Panc1 (cell line): ENCODE measurements at regions not wholly inside any gene's neighbourhood (a gene's known extent, or its start where the extent isn't known, plus 50 kb on each side); places are given as distances from the start of the nearest gene placed in this dataset.

Experiments
- ATAC-seq: fragments of 200-7000 bp; cut with Tn5 transposase; 2 replicates; pipeline ENCODE4 v1.9.1; 2020; ENCODE audit warnings: mild to moderate bottlenecking, moderate library complexity
- BruUV-seq: library from RNA; stranded (reverse); fragments of 400-500 nt; replicated peaks from 2 replicates; lab custom pipeline; 2021; lab: Mats Ljungman, UMichigan
- CTCF ChIA-PET: fragments of 300-600 bp; sonication (Branson Sonifier 250); formaldehyde crosslinking; loops from one replicate; lab custom pipeline; 2022; ENCODE audit warnings: antibody characterized with exemption; lab: Charles Lee
- POLR2A ChIA-PET: fragments of 300-600 bp; sonication (Branson Sonifier 250); formaldehyde crosslinking; loops from one replicate; lab custom pipeline; 2022; ENCODE audit warnings: antibody characterized with exemption; lab: Charles Lee
- DNase-seq: peaks from one replicate; pipeline ENCODE4 v3.0.0-alpha.2; 2010; ENCODE audit warnings: low read depth, low spot score
- H3K27ac ChIP-seq: 2 replicates; pipeline ENCODE4 v1.5.1; 2011; ENCODE audit warnings: mild to moderate bottlenecking, low read length, inconsistent platforms
- H3K27me3 ChIP-seq: fragments of 200-500 bp; sonication (Bioruptor generic); 2 replicates; pipeline ENCODE4 v1.6.0; 2014; ENCODE audit warnings: low read length, inconsistent platforms; ENCODE audit not compliant: control insufficient read depth, insufficient read depth
- H3K36me3 ChIP-seq: fragments of 200-500 bp; sonication (Bioruptor generic); 2 replicates; pipeline ENCODE4 v1.5.1; 2014; ENCODE audit warnings: inconsistent platforms, mild to moderate bottlenecking, low read length, moderate library complexity; ENCODE audit not compliant: control insufficient read depth, insufficient read depth
- H3K4me1 ChIP-seq: 2 replicates; pipeline ENCODE4 v1.5.1; 2011; ENCODE audit warnings: inconsistent platforms, mild to moderate bottlenecking, low read length, moderate library complexity; ENCODE audit not compliant: control insufficient read depth, insufficient read depth
- H3K4me3 ChIP-seq, 2 experiments: 2 replicates each; pipeline ENCODE4 v1.5.1; 2011 to 2012; ENCODE audit warnings: low read depth in 2 of 2, low read length in 2 of 2, mild to moderate bottlenecking in 2 of 2, inconsistent platforms in 1 of 2, moderate library complexity in 1 of 2
- H3K9me3 ChIP-seq: fragments of 200-500 bp; sonication (Bioruptor generic); 2 replicates; pipeline ENCODE4 v1.5.1; 2014; ENCODE audit warnings: low read depth, mild to moderate bottlenecking, inconsistent platforms, low read length, moderate library complexity; ENCODE audit not compliant: control insufficient read depth, insufficient read depth
- POLR2AphosphoS5 ChIP-seq: IDR thresholded peaks from 2 replicates; pipeline ENCODE4 v1.6.1; 2012; ENCODE audit warnings: mild to moderate bottlenecking, low read depth, low read length, moderate library complexity
- SIN3A ChIP-seq: IDR thresholded peaks from 2 replicates; pipeline ENCODE4 v1.6.1; 2012; ENCODE audit warnings: low read depth, mild to moderate bottlenecking, low read length, moderate library complexity, borderline replicate concordance; ENCODE audit not compliant: insufficient read depth
- TCF7L2 ChIP-seq: IDR thresholded peaks from 2 replicates; pipeline ENCODE4 v1.6.1; 2011; ENCODE audit warnings: mild to moderate bottlenecking, low read depth, low read length, inconsistent platforms
- in situ Hi-C: cut with HindIII; loops from 2 replicates; pipeline ENCODE4 v1.10.0; 2016; ENCODE audit warnings: low sequenced_read_pairs, low pct_unique_long_range_greater_than_20kb
- intact Hi-C: fragments of 100-400 bp; cut with micrococcal nuclease; formaldehyde crosslinking; loops from one replicate; pipeline ENCODE4 v1.10.0; 2022; ENCODE audit not compliant: unreplicated experiment
- TF ChIP-seq, protein P1 (sequence below), 2 experiments: IDR thresholded peaks; 2 replicates each; pipeline ENCODE4 v1.6.1; 2011 to 2012; ENCODE audit warnings: low read depth in 2 of 2, control low read depth in 1 of 2, low read length in 1 of 2, mild to moderate bottlenecking in 1 of 2, moderate library complexity in 1 of 2; ENCODE audit not compliant: insufficient read depth in 1 of 2
- TF ChIP-seq, protein P2 (sequence below): fragments of 450-650 bp; IDR thresholded peaks from 2 replicates; pipeline ENCODE4 v1.5.1; 2017; ENCODE audit warnings: mild to moderate bottlenecking

GRCh38 chr16:65618931-65619330 lies 497.1 kb upstream of the CDH11 start:
- intact Hi-C loops (no loop called here), in situ Hi-C loops (no loop called here)
- H3K27ac ChIP-seq, result no peak overlapping the region
- no peaks in the 10 kb centered on the region for H3K9me3 ChIP-seq
- DNase-seq, result no peak
- H3K4me1 ChIP-seq, result no peaks in the 10 kb centered on the region
- ATAC-seq, result no peak
- H3K4me3 ChIP-seq, result no peak overlapping the region
- TF ChIP-seq TCF7L2 (no peak), SIN3A (no peak), POLR2AphosphoS5 (no peak)
- TF ChIP-seq, protein P1, sequence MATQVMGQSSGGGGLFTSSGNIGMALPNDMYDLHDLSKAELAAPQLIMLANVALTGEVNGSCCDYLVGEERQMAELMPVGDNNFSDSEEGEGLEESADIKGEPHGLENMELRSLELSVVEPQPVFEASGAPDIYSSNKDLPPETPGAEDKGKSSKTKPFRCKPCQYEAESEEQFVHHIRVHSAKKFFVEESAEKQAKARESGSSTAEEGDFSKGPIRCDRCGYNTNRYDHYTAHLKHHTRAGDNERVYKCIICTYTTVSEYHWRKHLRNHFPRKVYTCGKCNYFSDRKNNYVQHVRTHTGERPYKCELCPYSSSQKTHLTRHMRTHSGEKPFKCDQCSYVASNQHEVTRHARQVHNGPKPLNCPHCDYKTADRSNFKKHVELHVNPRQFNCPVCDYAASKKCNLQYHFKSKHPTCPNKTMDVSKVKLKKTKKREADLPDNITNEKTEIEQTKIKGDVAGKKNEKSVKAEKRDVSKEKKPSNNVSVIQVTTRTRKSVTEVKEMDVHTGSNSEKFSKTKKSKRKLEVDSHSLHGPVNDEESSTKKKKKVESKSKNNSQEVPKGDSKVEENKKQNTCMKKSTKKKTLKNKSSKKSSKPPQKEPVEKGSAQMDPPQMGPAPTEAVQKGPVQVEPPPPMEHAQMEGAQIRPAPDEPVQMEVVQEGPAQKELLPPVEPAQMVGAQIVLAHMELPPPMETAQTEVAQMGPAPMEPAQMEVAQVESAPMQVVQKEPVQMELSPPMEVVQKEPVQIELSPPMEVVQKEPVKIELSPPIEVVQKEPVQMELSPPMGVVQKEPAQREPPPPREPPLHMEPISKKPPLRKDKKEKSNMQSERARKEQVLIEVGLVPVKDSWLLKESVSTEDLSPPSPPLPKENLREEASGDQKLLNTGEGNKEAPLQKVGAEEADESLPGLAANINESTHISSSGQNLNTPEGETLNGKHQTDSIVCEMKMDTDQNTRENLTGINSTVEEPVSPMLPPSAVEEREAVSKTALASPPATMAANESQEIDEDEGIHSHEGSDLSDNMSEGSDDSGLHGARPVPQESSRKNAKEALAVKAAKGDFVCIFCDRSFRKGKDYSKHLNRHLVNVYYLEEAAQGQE (IDR thresholded peaks at IDR 0.05; ENCODE audit: insufficient read depth in 1 of 2, low read depth in 2 of 2, low read length in 1 of 2), result no peak
- TF ChIP-seq, protein P2, sequence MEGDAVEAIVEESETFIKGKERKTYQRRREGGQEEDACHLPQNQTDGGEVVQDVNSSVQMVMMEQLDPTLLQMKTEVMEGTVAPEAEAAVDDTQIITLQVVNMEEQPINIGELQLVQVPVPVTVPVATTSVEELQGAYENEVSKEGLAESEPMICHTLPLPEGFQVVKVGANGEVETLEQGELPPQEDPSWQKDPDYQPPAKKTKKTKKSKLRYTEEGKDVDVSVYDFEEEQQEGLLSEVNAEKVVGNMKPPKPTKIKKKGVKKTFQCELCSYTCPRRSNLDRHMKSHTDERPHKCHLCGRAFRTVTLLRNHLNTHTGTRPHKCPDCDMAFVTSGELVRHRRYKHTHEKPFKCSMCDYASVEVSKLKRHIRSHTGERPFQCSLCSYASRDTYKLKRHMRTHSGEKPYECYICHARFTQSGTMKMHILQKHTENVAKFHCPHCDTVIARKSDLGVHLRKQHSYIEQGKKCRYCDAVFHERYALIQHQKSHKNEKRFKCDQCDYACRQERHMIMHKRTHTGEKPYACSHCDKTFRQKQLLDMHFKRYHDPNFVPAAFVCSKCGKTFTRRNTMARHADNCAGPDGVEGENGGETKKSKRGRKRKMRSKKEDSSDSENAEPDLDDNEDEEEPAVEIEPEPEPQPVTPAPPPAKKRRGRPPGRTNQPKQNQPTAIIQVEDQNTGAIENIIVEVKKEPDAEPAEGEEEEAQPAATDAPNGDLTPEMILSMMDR, result no peak
- no peaks in the 10 kb centered on the region for H3K36me3 ChIP-seq
- no TSS peak for BruUV-seq
- CTCF ChIA-PET, result no interaction called here
- no peaks in the 10 kb centered on the region for H3K27me3 ChIP-seq
- POLR2A ChIA-PET, result no interaction called here

DNA sequence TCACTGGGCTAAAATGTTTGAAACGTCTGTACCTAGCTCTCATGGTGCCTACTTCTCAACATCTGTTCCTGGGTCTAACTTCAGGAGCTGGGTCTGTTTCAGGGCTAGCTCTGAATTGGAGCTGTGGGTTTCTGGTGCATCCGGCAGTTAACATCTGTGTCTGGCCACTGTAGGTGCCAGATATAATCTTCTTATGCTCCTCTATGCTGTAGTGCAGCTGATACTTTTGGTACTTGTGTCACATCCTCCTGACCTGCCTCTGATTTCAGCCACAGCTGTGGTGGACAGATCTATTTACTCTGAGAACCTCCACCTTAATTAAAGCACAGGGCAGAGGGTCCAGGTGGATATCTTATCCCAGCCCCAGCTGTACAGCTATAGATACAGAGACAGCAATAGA lies 496.5 kb upstream of the CDH11 start:
- Histone ChIP-seq H3K4me3 (no peak overlapping the region), H3K9me3 (no peaks in the 10 kb centered on the region), H3K4me1 (no peaks in the 10 kb centered on the region), H3K27ac (no peak overlapping the region), H3K27me3 (no peaks in the 10 kb centered on the region), H3K36me3 (no peaks in the 10 kb centered on the region)
- no peak for ATAC-seq
- ChIA-PET CTCF (no interaction called here), POLR2A (no interaction called here)
- in situ Hi-C loops (no loop called here), intact Hi-C loops (no loop called here)
- TF ChIP-seq, protein P1 (IDR thresholded peaks at IDR 0.05; ENCODE audit: insufficient read depth in 1 of 2, low read depth in 2 of 2, low read length in 1 of 2), result no peak
- TF ChIP-seq POLR2AphosphoS5, result no peak
- no peak for TF ChIP-seq SIN3A
- TF ChIP-seq, protein P2, result no peak
- no peak for TF ChIP-seq TCF7L2
- DNase-seq, result no peak
- no TSS peak for BruUV-seq
